PC-3 (cell line): ENCODE measurements at regions not wholly inside any gene's neighbourhood (a gene's known extent, or its start where the extent isn't known, plus 50 kb on each side); places are given as distances from the start of the nearest gene placed in this dataset.

ENCODE experiments used
- ATAC-seq: fragments of 200-7000 bp; cut with Tn5 transposase; 2 replicates; pipeline ENCODE4 v1.9.1; 2020; ENCODE audit warnings: mild to moderate bottlenecking, moderate library complexity
- BruUV-seq: library from RNA; stranded (reverse); fragments of 400-500 nt; replicated peaks from 2 replicates; lab custom pipeline; 2021; lab: Mats Ljungman, UMichigan
- CTCF ChIA-PET: fragments of 300-600 bp; sonication (Branson Sonifier 250); formaldehyde crosslinking; loops from one replicate; lab custom pipeline; 2022; ENCODE audit warnings: antibody characterized with exemption; lab: Charles Lee
- POLR2A ChIA-PET: fragments of 300-600 bp; sonication (Branson Sonifier 250); formaldehyde crosslinking; loops from one replicate; lab custom pipeline; 2022; ENCODE audit warnings: antibody characterized with exemption; ENCODE audit not compliant: unreplicated experiment; lab: Charles Lee
- DNase-seq: peaks from one replicate; pipeline ENCODE4 v3.0.0-alpha.2; 2015
- H2AFZ ChIP-seq: fragments of 300-600 bp; sonication (generic); 2 replicates; pipeline ENCODE4 v1.6.0; 2016; ENCODE audit warnings: antibody characterized with exemption, low read length
- H3F3A ChIP-seq: fragments of 300-600 bp; sonication (generic); one replicate; pipeline ENCODE4 v1.6.0; 2017; ENCODE audit warnings: antibody characterized with exemption, low read length, control low read depth, mild to moderate bottlenecking; ENCODE audit not compliant: unreplicated experiment
- H3K27ac ChIP-seq: fragments of 300-600 bp; sonication (generic); 2 replicates; pipeline ENCODE4 v1.5.1; 2016; ENCODE audit warnings: mild to moderate bottlenecking, low read length
- H3K27me3 ChIP-seq: fragments of 300-600 bp; sonication (generic); 2 replicates; pipeline ENCODE4 v1.6.1; 2016; ENCODE audit warnings: low read length, mixed read lengths
- H3K36me3 ChIP-seq: fragments of 300-600 bp; sonication (generic); 2 replicates; pipeline ENCODE4 v1.6.1; 2016; ENCODE audit warnings: low read depth, mixed run types, low read length, mixed read lengths
- H3K4me1 ChIP-seq: fragments of 300-600 bp; sonication (generic); 2 replicates; pipeline ENCODE4 v1.5.1; 2016; ENCODE audit warnings: low read length; ENCODE audit not compliant: insufficient read depth
- H3K4me2 ChIP-seq: fragments of 300-600 bp; sonication (generic); 2 replicates; pipeline ENCODE4 v1.6.0; 2016; ENCODE audit warnings: low read length
- H3K4me3 ChIP-seq: fragments of 300-600 bp; sonication (generic); 2 replicates; pipeline ENCODE4 v1.5.1; 2016; ENCODE audit warnings: mild to moderate bottlenecking, low read length, mixed read lengths
- H3K79me2 ChIP-seq: fragments of 300-600 bp; sonication (generic); 2 replicates; pipeline ENCODE4 v1.6.1; 2017; ENCODE audit warnings: low read length, mixed read lengths
- H3K9ac ChIP-seq: fragments of 300-600 bp; sonication (generic); 2 replicates; pipeline ENCODE4 v1.6.0; 2016; ENCODE audit warnings: mild to moderate bottlenecking, low read length
- H3K9me2 ChIP-seq: fragments of 300-600 bp; sonication (generic); replicated peaks from 2 replicates; pipeline ENCODE4 v1.6.1; 2016; ENCODE audit warnings: mixed run types, low read length, mixed read lengths
- H3K9me3 ChIP-seq: fragments of 300-600 bp; sonication (generic); 2 replicates; pipeline ENCODE4 v1.6.1; 2016; ENCODE audit warnings: low read length, mixed read lengths
- H4K20me1 ChIP-seq: fragments of 300-600 bp; sonication (generic); 2 replicates; pipeline ENCODE4 v1.6.1; 2016; ENCODE audit warnings: low read length, mixed read lengths
- EZH2 ChIP-seq: fragments of 300-600 bp; sonication (generic); IDR thresholded peaks from one replicate; pipeline ENCODE4 v1.6.1; 2017; ENCODE audit warnings: antibody characterized with exemption, mild to moderate bottlenecking, low read length; ENCODE audit not compliant: unreplicated experiment
- EZH2phosphoT487 ChIP-seq: fragments of 300-600 bp; sonication (generic); IDR thresholded peaks from 2 replicates; pipeline ENCODE4 v1.6.1; 2018; ENCODE audit warnings: mild to moderate bottlenecking, antibody characterized with exemption, low read length, borderline replicate concordance
- intact Hi-C: fragments of 100-400 bp; cut with micrococcal nuclease; formaldehyde crosslinking; loops from 2 replicates; pipeline ENCODE4 v1.9.0; 2023
- TF ChIP-seq, protein P1 (sequence below): fragments of 300-600 bp; sonication (generic); conservative IDR thresholded peaks from 2 replicates; pipeline ENCODE4 v1.5.1; 2017; ENCODE audit warnings: antibody characterized with exemption, low read depth, mild to moderate bottlenecking, low read length

GRCh38 chr13:97648171-97648880, 214.4 kb downstream of the RAP2A start:
- no peak for ATAC-seq
- H4K20me1 ChIP-seq, result no peaks in the 10 kb centered on the region
- H3K79me2 ChIP-seq, result no peaks in the 10 kb centered on the region
- H3K4me1 ChIP-seq, result no peaks in the 10 kb centered on the region
- CTCF ChIA-PET, result no interaction called here
- no peak for DNase-seq
- BruUV-seq, result no TSS peak
- no peaks in the 10 kb centered on the region for H3F3A ChIP-seq
- intact Hi-C loops, result no loop called here
- no peaks in the 10 kb centered on the region for H3K9me2 ChIP-seq
- H3K9ac ChIP-seq, result no peak overlapping the region
- H3K4me3 ChIP-seq, result no peak overlapping the region
- H3K27me3 ChIP-seq, result peaks cover 12% of the 10 kb centered on the region
- H3K4me2 ChIP-seq, result no peak overlapping the region
- no peaks in the 10 kb centered on the region for H3K36me3 ChIP-seq
- TF ChIP-seq EZH2phosphoT487, result no peak
- TF ChIP-seq EZH2, result no peak
- TF ChIP-seq, protein P1, sequence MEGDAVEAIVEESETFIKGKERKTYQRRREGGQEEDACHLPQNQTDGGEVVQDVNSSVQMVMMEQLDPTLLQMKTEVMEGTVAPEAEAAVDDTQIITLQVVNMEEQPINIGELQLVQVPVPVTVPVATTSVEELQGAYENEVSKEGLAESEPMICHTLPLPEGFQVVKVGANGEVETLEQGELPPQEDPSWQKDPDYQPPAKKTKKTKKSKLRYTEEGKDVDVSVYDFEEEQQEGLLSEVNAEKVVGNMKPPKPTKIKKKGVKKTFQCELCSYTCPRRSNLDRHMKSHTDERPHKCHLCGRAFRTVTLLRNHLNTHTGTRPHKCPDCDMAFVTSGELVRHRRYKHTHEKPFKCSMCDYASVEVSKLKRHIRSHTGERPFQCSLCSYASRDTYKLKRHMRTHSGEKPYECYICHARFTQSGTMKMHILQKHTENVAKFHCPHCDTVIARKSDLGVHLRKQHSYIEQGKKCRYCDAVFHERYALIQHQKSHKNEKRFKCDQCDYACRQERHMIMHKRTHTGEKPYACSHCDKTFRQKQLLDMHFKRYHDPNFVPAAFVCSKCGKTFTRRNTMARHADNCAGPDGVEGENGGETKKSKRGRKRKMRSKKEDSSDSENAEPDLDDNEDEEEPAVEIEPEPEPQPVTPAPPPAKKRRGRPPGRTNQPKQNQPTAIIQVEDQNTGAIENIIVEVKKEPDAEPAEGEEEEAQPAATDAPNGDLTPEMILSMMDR, result no peak
- POLR2A ChIA-PET, result no interaction called here
- H3K27ac ChIP-seq, result no peak overlapping the region
- no peak overlapping the region for H2AFZ ChIP-seq
- no peaks in the 10 kb centered on the region for H3K9me3 ChIP-seq

DNA sequence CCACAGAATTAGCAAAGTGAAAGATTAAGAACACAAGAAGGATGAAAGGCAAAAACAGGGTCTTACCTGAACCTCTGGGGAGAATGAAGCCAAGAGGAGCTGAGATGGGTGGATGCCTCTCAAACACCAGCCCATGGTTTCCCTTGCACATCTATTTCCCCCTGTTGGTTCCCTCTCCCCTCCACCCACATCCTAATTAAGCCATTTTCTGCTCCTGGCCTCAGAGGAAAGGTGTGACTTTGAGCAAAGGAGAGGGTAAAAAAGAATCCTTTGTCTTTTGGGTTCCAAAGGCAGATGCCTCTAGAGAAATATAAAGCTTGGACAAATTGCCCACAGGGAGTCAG, 214.9 kb downstream of the RAP2A start:
- TF ChIP-seq EZH2phosphoT487, result no peak
- no peak for TF ChIP-seq EZH2
- TF ChIP-seq, protein P1, result no peak
- intact Hi-C loops, result no loop called here
- Histone ChIP-seq H4K20me1 (no peaks in the 10 kb centered on the region), H2AFZ (no peak overlapping the region), H3K27ac (no peak overlapping the region), H3K4me2 (no peak overlapping the region), H3K27me3 (peaks cover 17% of the 10 kb centered on the region), H3K9me2 (no peaks in the 10 kb centered on the region), H3K79me2 (no peaks in the 10 kb centered on the region), H3K9ac (no peak overlapping the region), H3K4me3 (no peak overlapping the region), H3K4me1 (no peaks in the 10 kb centered on the region), H3K9me3 (no peaks in the 10 kb centered on the region), H3K36me3 (no peaks in the 10 kb centered on the region), H3F3A (no peaks in the 10 kb centered on the region)
- ATAC-seq, result no peak
- DNase-seq, result no peak
- no TSS peak for BruUV-seq
- CTCF ChIA-PET, result no interaction called here
- POLR2A ChIA-PET, result no interaction called here

DNA sequence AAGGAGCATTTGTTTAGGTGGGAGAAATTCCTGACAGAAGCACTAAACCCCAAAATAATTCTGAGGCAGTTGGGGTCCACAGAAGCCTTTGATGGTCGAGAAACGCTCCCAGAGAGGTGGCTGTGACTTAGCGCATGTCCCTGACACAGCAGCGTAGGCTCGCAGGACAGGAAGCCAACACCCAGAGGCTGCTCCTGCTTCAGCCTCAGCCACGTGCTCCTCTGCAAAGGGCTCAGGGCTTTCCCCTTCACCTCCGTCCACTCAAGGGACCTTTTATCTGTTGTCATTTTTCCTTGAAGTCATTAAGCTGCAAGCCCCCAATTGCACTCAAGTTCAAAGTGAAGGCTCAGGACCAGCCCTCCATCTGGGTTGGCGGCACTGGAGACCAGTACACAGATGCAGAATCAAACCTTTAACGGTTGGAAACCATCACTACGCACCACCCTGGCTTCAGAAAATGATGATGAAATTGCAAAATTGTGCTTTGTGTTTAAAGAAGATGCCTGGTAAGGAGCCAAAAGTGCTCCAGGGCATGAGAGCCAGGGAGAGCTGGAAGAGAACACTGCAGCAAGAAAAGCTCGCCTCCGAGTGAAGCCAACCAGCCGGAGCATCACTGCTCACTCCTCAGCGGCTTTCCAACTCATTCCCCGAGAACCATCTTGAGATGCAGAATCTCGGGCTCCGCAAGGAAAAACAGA, 219.6 kb downstream of the RAP2A start:
- H2AFZ ChIP-seq, result no peak overlapping the region
- no TSS peak for BruUV-seq
- H3K36me3 ChIP-seq, result no peaks in the 10 kb centered on the region
- intact Hi-C loops, result no loop called here
- TF ChIP-seq, protein P1, result no peak
- TF ChIP-seq EZH2phosphoT487 (no peak), EZH2 (no peak)
- no peak overlapping the region for H3K4me3 ChIP-seq
- DNase-seq (peak; percentile 16), ATAC-seq (no peak)
- H3K27me3 ChIP-seq, result peaks cover 23% of the 10 kb centered on the region
- no peaks in the 10 kb centered on the region for H4K20me1 ChIP-seq
- no peak overlapping the region for H3K27ac ChIP-seq
- no peaks in the 10 kb centered on the region for H3K4me1 ChIP-seq
- no peak overlapping the region for H3K4me2 ChIP-seq
- H3K9ac ChIP-seq, result no peak overlapping the region
- ChIA-PET POLR2A (no interaction called here), CTCF (no interaction called here)
- no peaks in the 10 kb centered on the region for H3K9me3 ChIP-seq
- H3K79me2 ChIP-seq, result no peaks in the 10 kb centered on the region
- H3F3A ChIP-seq, result no peaks in the 10 kb centered on the region
- no peaks in the 10 kb centered on the region for H3K9me2 ChIP-seq
